HG03025 (cell line): ENCODE measurements at regions not wholly inside any gene's neighbourhood (a gene's known extent, or its start where the extent isn't known, plus 50 kb on each side); places are given as distances from the start of the nearest gene placed in this dataset.

Experiments used
- ATAC-seq: cut with Tn5 transposase; IDR thresholded peaks from one replicate; pipeline ENCODE4 v1.9.1; 2021; ENCODE audit warnings: mild to moderate bottlenecking, moderate library complexity; ENCODE audit not compliant: unreplicated experiment, low FRiP score

- ATAC-seq: no peak
Observed at GRCh38 chr4:184529283-184529682, 54.9 kb upstream of the IRF2 start.

GRCh38 chr4:184528713-184529112, 54.4 kb upstream of the IRF2 start:
- no peak for ATAC-seq

GRCh38 chr4:184528051-184528450, 53.7 kb upstream of the IRF2 start:
- no peak for ATAC-seq

- no peak for ATAC-seq
Observed at GRCh38 chr4:184526228-184526627, 51.9 kb upstream of the IRF2 start.
